Nucleus accumbens (tissue), 56 donors: ENCODE measurements at regions not wholly inside any gene's neighbourhood (a gene's known extent, or its start where the extent isn't known, plus 50 kb on each side); places are given as distances from the start of the nearest gene placed in this dataset.

Experiments
- DNase-seq, 56 donors: peaks; one replicate each; lab custom pipeline; 2025; lab: John Stamatoyannopoulos, UW

DNA sequence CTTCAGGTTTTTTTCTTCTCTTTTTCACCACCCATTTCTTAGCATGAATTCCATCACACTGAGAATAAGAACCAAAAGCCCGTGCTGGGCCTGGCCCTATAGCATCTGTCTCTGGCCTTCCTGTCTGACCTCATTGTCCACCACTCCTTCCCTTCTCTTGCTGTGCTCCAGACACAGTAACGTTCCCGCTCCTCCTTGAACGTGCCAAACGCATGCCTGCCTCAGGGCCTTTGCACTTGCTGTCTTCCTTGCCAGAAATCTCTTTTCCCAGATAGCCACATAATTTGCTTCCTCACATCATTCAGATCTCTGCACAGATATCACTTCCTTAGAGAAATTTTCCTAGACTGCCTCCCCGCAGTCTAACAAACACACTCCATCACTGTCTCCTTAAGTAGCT is 119.6 kb upstream of the CPSF6 start:
- no peak for DNase-seq

DNA sequence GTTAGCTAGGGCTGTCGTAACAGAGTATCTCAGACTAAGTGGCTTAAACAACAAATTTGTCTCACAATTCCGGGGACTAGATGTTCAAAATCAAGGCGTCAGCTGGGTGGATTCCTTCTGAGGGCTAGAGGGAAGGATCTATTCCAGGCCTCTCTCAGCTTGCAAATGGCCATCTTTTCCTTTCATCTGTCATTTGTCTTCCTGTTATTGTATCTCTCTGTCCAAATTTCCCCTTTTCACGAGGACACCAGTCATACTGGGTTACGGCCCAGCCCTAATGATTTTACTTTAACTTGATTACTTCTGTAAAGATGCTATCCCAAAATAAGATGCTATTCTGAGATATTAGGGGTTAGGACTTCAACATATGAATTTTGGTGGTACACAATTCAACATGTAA is 119.0 kb upstream of the CPSF6 start:
- DNase-seq: no peak

DNA sequence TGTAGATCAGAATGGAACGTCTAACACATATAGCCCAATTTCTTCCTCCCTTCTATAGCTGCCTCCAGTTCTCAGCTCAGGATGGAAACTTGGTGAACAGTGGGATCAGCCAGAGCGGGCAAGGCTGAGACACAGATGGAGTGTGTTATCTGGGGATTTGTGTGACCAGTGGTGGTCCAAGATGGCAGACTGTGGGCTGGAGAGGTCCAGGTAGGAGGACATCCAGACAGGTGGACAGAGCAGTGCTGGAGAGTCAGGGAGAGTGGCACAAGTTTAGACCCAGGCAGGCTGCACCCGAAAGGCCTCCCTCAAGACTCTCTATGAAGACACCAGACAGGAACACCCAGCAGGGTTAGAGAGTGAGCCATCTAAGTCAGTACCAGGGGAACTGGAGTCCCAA is 116.1 kb upstream of the CPSF6 start:
- no peak for DNase-seq

DNA sequence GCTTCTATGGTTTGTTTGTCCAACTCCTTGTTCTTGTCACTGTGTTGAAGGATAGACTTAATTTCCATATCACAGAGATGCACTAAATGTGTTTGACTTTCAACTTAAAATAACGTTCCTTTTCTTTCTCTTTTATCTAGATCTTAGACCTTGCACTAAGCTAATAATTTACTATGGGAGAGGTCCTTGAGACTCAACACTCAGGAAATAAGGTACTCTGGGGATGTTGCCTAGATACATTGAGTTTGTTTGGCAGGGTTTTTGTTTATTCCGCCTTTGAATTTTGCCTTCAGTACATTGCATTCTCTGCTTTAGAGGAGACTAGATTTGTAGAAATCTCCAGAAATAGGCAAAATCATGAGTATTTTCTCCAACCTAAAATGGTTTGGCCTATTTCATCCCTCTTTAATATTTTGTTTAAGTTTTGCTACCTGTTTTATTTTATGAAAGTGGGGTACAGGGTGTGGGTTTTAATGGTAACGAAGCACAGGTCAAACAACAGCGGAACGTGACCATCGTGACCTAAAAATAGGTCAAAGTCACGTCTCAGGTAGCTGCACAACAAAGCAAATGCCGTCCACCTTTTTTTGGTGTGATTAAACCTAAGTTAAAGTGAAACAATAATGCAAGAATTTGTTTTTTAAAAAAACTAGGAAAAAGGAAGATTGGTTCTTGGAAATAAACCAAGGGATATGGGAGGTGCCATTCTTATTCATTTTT is 115.3 kb upstream of the CPSF6 start:
- no peak for DNase-seq

DNA sequence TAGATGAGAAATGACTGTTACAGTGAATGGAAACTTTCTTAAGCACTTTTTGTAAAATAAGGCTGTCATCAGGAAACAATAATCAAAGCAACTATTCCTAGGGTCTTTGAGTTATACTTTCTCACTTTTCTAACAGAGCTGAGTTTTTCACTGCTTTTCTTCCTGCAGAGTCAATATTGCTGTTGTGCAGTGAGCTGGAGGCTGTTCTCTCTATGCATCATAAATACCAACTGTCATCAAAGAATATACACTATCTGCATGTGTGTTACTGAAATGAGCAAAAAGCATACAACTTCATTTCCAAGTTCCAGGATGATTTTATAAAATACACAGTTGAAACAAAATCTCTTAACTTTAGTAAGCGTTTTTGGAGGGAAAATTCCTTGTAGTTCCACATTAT is 110.4 kb upstream of the CPSF6 start:
- DNase-seq: no peak

DNA sequence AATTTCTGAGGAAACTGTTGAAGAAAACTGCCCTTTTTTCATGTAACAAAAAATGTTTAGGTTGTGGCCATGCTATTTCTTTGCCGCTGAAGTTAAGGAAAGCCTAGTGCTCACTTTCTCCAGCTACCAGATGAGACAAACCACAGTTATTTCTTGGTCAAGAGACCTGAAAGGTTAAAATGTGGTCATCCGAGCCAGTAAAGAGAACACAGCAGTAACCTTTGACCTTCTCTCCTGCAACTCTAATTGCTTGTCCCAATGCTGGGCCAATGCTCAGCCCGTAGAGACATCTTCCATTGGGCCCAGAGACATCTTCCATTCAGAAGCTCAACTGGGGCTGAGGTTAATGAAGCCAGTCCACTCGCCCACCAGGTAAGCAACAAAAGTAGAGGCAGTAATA is 109.8 kb upstream of the CPSF6 start:
- DNase-seq: no peak

DNA sequence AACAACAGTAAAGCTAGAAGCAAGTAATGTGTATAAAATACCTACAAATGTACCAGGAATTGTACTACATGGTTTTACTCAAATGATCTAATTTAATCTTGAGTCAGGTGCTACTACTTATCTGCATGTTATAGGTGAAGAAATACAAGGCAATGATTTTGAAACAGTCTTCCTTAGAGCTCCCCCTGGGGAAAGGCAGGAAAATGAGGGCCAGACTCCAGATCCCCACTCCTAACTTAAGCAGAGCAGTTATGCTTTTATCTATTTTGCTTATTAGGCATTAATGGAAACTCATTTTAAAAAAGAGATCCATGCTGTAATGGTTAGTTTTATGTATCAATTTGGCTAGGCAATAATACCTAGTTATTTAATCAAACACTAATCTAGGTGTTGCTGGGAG is 109.3 kb upstream of the CPSF6 start:
- no peak for DNase-seq

DNA sequence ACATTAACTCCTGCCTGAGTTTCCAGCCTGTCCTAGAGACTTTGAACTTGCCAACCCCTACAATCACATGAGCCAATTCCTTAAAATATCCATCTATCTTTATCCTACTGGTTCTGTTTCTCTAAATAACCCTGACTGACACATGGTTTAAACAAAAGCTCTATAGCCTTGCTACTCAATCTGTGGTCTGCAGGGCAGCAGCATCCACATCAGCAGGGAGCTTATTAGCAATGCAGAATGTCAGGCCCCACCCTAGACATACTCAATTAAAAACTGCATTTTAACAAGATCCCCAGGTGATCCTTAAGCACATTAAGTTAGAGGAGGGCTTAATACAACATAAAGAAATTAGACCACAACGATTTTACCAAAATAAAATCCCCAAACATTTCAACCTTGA is 108.3 kb upstream of the CPSF6 start:
- DNase-seq: no peak

DNA sequence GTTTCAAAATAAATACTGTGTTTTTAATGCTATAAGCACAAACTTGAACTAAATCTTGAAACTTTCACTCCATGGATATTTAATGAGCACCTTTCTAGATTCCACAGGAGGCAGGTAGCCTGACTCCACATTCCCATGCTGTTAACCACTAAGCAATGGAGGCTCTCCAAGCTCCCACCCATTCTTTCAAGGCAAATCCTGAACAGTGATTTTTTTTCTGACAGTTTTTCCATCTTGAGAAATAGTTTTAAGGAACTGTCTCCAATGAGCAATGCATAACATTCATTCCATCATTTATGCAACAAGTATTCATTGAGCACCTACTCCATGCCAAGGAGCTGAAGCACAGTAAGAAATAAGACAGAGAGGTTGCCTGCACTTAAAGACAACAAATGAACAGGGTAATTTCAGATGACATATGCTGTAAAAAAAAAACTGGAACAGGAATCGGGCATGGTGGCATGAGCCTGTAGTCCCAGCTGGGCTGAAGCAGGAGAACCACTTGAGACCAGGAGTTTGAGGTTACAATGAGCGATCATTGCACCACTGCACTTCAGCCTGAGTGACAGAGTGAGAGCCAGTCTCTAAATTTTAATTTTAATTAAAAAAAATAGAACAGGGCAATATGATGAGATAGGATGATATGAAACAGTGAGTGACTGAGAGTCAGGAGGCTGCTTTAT is 102.3 kb upstream of the CPSF6 start:
- no peak for DNase-seq

DNA sequence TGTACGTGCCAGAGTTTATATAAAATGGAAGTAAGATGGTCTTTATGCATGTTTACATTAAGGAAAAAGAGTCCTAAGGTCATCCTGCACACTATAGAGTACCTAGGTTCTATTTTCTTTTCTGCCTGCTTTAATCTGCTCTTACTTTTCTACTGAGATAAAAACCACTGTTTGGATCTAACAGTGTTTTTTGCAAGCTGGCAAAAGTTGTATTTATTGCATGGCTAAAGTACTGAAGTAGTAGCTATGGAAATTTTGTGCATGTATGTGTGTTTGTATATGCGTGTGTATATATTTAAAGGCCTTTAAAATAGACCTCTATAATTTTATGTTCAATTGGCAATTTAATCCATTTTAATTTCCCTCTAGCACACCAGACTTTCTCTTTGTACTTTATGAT is 98.3 kb upstream of the CPSF6 start:
- no peak for DNase-seq

DNA sequence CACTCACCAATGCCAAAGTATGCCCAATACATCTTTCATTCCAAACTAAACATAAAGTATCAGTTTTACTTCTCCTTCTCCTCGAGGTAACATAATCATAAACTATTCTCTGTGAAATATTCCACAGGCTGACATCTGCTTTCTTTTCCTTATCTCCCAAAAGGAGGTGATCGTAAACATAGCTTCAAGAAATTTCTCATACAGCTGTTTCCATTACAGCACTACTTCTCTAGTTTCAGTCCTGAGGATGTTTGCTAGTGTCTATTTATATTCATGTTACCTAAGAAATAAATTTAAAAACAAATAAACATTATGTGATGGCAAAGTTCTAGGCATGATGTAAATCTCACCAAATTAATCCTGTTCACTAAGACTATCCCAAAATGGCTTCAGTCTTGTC is 90.1 kb upstream of the CPSF6 start:
- DNase-seq: no peak

DNA sequence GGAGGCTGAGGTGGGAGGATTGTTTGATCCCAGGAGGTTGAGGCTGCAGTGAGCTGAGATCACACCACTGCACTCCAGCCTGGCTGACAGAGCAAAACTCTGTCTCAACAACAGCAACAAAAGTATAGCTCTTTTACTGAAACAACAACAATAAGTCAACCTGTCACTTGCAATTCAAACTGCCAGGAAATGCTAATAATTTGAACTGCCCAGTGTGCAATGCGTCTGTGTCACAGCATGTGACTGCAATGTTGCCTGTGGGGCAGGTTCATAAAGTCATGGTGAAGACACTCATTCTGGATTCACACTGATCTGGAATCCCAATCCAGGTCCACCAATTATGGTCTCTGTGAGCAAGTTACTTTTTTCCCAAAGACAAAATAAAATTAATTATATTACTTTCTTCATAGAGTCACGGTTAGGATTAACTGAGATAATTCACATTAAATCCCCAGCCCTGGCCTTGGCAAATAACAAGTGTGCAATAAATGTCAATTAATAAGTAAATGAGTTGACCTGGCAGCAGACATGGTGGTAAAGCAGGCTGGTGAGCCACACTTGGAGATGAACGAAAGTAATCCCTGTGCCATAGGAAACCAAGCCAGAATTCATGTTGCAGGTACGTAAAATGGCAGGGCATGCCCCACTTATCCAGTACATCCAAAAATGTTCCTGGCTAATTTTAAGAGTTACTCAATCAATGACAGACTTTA is 89.1 kb upstream of the CPSF6 start:
- DNase-seq: no peak

DNA sequence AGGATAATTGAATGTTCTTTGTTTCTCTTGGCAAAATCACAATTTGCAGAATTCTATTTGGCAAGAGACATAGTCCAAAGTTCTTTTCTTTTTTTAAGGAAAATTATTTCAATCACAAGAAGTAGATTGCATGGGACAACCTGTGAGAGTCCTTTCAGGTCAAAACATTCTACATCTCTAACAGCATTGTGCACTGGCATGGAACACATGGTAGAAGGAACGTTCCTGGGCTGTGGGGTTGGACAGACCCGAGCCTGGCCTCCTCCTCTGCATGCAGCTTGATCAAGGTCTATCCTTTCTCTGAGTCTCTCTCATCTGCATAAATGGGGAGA is 88.6 kb upstream of the CPSF6 start:
- no peak for DNase-seq

DNA sequence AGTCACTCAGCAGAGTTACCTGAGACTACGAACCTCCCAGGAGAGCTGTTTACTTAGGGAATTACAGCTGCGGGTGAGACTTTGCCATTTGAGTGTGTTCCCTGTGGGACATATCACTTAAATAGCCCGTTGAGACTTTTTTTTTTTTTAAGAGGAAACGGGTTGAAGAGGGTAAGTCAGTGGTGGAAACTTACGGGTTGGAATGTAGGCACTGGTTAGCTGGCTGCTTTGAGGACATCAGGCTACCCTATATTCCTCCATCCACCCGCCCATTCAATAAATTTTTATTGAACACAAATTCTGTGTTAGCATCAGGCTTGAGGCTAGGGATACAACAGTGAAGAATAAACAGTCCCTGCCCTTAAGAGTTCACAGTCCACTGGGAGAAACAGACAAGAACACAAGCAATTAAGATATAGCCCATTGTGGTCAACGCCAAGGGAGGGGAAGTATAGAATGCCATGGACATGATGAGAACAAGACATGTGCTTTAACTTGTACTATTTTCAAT is 88.1 kb upstream of the CPSF6 start:
- no peak for DNase-seq

DNA sequence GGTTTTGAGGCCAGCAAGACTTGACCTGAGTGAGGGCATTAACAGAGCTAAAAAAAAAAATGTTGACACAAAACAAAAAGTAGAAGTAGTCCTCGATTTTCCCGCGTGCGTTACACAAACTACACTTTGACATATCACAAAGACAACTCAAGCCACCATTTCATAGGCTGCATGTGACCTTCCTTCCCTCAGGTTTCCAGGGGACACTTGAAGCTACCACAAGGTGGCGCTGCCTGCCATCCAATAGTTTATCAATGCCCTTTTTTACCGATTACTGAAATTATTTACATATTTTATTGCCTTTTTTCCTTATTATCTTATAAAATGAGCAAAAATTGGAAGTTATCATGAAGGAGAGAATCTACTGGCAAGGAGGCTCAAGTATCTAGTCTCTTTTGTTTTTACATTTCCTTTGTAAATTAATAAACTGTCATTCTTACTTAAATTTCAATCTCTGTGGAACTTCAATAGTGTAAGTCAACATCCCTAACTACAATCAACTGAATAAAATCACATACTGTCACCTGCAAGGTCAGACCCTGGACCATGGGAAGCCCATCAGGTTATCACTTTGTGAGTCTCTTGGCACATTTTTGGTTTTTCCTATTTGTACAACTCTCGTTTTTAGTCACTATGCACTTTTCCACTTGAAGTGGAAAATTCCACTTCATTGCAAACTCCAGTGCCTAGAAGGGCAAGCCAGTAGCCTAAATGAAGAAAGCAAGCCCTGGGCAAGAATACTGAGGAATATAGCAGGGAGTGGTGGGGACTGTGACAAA is 84.6 kb upstream of the CPSF6 start:
- peak in 46 of 56 donors; percentile 1 to 86 (median 28) for DNase-seq

DNA sequence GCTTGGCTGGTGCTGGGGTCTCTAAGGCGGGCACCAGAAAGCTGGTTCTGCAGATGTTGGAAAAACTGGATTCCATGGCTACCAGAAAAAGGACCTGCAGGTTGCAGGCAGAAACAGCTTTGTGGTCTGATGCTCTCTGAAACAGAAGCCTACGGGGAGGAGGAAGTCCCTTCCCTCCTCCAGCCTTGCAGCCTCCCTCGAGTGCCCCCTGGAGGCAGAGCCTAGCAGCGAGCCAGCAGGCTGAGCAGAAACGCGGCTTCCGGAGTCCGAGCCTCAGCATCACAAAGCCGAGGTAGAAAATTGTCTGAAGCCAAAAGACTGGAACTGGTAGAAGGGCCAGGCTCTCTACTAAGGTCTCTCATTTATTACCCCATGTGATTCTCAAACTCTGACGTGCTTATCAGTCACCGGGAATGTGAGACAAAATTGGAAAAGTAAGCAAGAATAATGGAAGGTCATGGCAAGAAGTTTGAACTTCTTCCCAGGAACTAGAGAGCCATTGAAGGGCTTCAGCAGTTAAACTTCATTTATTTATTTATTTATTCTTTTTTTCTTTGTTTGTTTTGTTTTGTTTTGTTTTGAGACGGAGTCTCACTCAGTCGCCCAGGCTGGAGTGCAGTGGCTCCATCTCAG is 82.2 kb upstream of the CPSF6 start:
- peak in 53 of 56 donors; percentile 8 to 88 (median 61) for DNase-seq

DNA sequence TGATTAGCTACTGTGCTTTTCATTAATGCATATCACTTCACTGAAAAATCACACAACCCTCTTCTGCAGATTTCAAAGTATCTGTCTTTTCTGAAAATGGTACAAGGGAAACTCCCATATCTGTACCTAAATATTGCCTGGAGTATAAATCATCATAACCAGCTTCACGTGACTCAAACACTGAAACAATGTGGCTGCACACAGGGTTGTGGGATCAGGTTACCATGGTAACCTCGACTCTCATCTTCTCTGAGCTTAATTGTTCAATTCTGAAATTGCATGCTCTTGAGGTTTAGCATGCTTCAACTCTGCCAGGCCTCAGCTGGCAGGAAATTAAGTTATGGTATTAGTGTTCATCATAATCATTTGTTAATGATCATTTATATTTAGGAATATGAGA is 77.5 kb upstream of the CPSF6 start:
- peak in 17 of 56 donors; percentile 2 to 62 (median 20) for DNase-seq

DNA sequence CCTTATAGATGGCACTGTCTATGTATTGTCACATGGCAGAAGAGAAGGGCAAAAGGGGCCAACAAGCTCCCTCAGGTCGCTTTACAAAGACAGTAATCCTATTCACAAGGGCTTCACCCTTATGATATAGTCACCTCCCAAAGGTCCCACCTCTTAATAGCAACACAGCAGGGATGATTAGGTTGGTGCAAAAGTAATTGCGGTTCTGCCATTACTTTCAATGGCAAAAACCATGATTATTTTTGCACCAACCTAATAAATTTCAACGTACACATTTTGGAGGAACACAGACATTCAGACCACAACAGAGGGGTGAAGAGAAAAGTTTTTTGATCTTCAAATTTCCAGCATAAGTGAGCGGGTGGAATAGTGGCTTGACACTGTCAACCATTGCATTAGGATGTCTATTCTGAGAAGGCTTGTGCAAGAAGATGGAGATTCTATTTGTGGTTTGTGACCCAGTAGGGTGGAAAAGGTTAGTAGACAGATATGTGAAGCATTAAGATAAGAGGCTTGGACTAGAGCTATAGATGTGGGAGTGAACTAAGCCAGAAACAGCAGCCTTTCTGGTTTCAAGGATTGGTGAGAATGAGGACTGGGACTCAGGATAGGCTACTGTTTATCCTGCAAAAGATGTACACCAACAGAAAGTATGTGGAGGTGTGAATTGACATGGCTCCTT is 75.5 kb upstream of the CPSF6 start:
- DNase-seq: no peak

DNA sequence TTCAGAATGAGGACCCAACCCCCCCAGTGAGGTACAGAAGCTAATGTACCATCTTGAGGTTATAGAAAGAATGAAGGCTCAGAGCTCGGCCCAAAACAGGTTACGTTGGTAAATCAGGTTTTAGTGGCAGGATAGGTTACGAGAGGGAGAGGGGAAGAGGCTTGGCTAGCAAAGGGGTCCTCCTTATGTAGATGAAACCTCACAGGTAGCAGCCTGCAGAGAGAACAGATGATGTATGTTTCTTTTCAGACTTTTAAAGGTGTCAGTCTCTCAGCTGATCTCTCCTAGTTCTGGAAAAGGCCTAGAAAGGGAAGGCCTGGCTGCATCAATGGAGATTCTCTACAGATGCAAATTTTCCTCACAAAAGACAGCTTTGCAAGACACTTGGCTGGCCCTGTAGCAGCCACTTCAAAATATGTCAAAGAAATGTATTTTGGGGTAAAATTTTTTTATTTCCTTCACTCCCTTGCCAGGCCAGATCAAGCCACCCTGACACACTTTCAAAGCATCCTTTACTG is 71.7 kb upstream of the CPSF6 start:
- no peak for DNase-seq

DNA sequence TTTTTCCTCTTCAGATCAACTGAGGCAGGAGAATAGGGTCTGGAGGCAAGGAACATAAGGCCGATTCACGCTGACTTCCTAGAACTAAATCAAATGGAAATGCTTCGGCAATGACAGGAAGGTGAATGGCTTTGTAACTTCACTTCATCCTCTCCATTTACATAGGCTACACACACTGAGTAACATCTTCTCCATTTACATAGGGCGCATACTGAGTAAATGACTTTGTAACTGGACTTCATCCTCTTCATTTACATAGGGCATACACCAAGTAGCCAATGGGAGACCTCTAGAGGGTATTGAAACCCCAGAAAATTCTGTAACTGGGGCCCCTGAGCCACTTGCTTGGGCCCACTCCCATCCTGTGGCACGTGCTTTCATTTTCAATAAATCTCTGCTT is 71.0 kb upstream of the CPSF6 start:
- DNase-seq: no peak
